Panc1 (cell line): ENCODE measurements at regions not wholly inside any gene's neighbourhood (a gene's known extent, or its start where the extent isn't known, plus 50 kb on each side); places are given as distances from the start of the nearest gene placed in this dataset.

Experiments used
- ATAC-seq: fragments of 200-7000 bp; cut with Tn5 transposase; 2 replicates; pipeline ENCODE4 v1.9.1; 2020; ENCODE audit warnings: mild to moderate bottlenecking, moderate library complexity
- BruUV-seq: library from RNA; stranded (reverse); fragments of 400-500 nt; replicated peaks from 2 replicates; lab custom pipeline; 2021; lab: Mats Ljungman, UMichigan
- CTCF ChIA-PET: fragments of 300-600 bp; sonication (Branson Sonifier 250); formaldehyde crosslinking; loops from one replicate; lab custom pipeline; 2022; ENCODE audit warnings: antibody characterized with exemption; lab: Charles Lee
- POLR2A ChIA-PET: fragments of 300-600 bp; sonication (Branson Sonifier 250); formaldehyde crosslinking; loops from one replicate; lab custom pipeline; 2022; ENCODE audit warnings: antibody characterized with exemption; lab: Charles Lee
- DNase-seq: peaks from one replicate; pipeline ENCODE4 v3.0.0-alpha.2; 2010; ENCODE audit warnings: low read depth, low spot score
- H3K27ac ChIP-seq: 2 replicates; pipeline ENCODE4 v1.5.1; 2011; ENCODE audit warnings: mild to moderate bottlenecking, low read length, inconsistent platforms
- H3K27me3 ChIP-seq: fragments of 200-500 bp; sonication (Bioruptor generic); 2 replicates; pipeline ENCODE4 v1.6.0; 2014; ENCODE audit warnings: low read length, inconsistent platforms; ENCODE audit not compliant: control insufficient read depth, insufficient read depth
- H3K36me3 ChIP-seq: fragments of 200-500 bp; sonication (Bioruptor generic); 2 replicates; pipeline ENCODE4 v1.5.1; 2014; ENCODE audit warnings: inconsistent platforms, mild to moderate bottlenecking, low read length, moderate library complexity; ENCODE audit not compliant: control insufficient read depth, insufficient read depth
- H3K4me1 ChIP-seq: 2 replicates; pipeline ENCODE4 v1.5.1; 2011; ENCODE audit warnings: inconsistent platforms, mild to moderate bottlenecking, low read length, moderate library complexity; ENCODE audit not compliant: control insufficient read depth, insufficient read depth
- H3K4me3 ChIP-seq, 2 experiments: 2 replicates each; pipeline ENCODE4 v1.5.1; 2011 to 2012; ENCODE audit warnings: low read depth in 2 of 2, low read length in 2 of 2, mild to moderate bottlenecking in 2 of 2, inconsistent platforms in 1 of 2, moderate library complexity in 1 of 2
- H3K9me3 ChIP-seq: fragments of 200-500 bp; sonication (Bioruptor generic); 2 replicates; pipeline ENCODE4 v1.5.1; 2014; ENCODE audit warnings: low read depth, mild to moderate bottlenecking, inconsistent platforms, low read length, moderate library complexity; ENCODE audit not compliant: control insufficient read depth, insufficient read depth
- CTCF ChIP-seq: fragments of 450-650 bp; IDR thresholded peaks from 2 replicates; pipeline ENCODE4 v1.5.1; 2017; ENCODE audit warnings: mild to moderate bottlenecking
- POLR2AphosphoS5 ChIP-seq: IDR thresholded peaks from 2 replicates; pipeline ENCODE4 v1.6.1; 2012; ENCODE audit warnings: mild to moderate bottlenecking, low read depth, low read length, moderate library complexity
- REST ChIP-seq, 2 experiments: IDR thresholded peaks; 2 replicates each; pipeline ENCODE4 v1.6.1; 2011 to 2012; ENCODE audit warnings: low read depth in 2 of 2, control low read depth in 1 of 2, low read length in 1 of 2, mild to moderate bottlenecking in 1 of 2, moderate library complexity in 1 of 2; ENCODE audit not compliant: insufficient read depth in 1 of 2
- SIN3A ChIP-seq: IDR thresholded peaks from 2 replicates; pipeline ENCODE4 v1.6.1; 2012; ENCODE audit warnings: low read depth, mild to moderate bottlenecking, low read length, moderate library complexity, borderline replicate concordance; ENCODE audit not compliant: insufficient read depth
- TCF7L2 ChIP-seq: IDR thresholded peaks from 2 replicates; pipeline ENCODE4 v1.6.1; 2011; ENCODE audit warnings: mild to moderate bottlenecking, low read depth, low read length, inconsistent platforms
- in situ Hi-C: cut with HindIII; loops from 2 replicates; pipeline ENCODE4 v1.10.0; 2016; ENCODE audit warnings: low sequenced_read_pairs, low pct_unique_long_range_greater_than_20kb
- intact Hi-C: fragments of 100-400 bp; cut with micrococcal nuclease; formaldehyde crosslinking; loops from one replicate; pipeline ENCODE4 v1.10.0; 2022; ENCODE audit not compliant: unreplicated experiment

GRCh38 chr3:66885326-66886000 is 112.6 kb upstream of the KBTBD8 start:
- Histone ChIP-seq H3K27me3 (no peaks in the 10 kb centered on the region; the same call in 1 of the 2 replicates), H3K4me3 (no peak overlapping the region), H3K9me3 (no peaks in the 10 kb centered on the region), H3K27ac (no peak overlapping the region), H3K4me1 (no peaks in the 10 kb centered on the region), H3K36me3 (no peaks in the 10 kb centered on the region)
- ChIA-PET CTCF (no interaction called here), POLR2A (no interaction called here)
- in situ Hi-C loops (no loop called here), intact Hi-C loops (no loop called here)
- no peak for ATAC-seq
- BruUV-seq = no TSS peak
- no peak for DNase-seq
- TF ChIP-seq REST (IDR thresholded peaks at IDR 0.05; ENCODE audit: insufficient read depth in 1 of 2, low read depth in 2 of 2, low read length in 1 of 2) (no peak), TCF7L2 (no peak), POLR2AphosphoS5 (no peak), SIN3A (no peak), CTCF (no peak)

- Histone ChIP-seq H3K4me1 (no peaks in the 10 kb centered on the region), H3K27ac (no peak overlapping the region), H3K27me3 (no peaks in the 10 kb centered on the region; the same call in 1 of the 2 replicates), H3K36me3 (no peaks in the 10 kb centered on the region), H3K9me3 (no peaks in the 10 kb centered on the region), H3K4me3 (no peak overlapping the region)
- no TSS peak for BruUV-seq
- no peak for TF ChIP-seq REST (IDR thresholded peaks at IDR 0.05; ENCODE audit: insufficient read depth in 1 of 2, low read depth in 2 of 2, low read length in 1 of 2)
- no peak for TF ChIP-seq POLR2AphosphoS5
- TF ChIP-seq TCF7L2 = no peak
- TF ChIP-seq CTCF = no peak
- TF ChIP-seq SIN3A = no peak
- no peak for DNase-seq
- CTCF ChIA-PET = no interaction called here
- ATAC-seq = no peak
- POLR2A ChIA-PET = no interaction called here
- in situ Hi-C loops = no loop called here
- intact Hi-C loops = no loop called here
These were observed 108.2 kb upstream of the KBTBD8 start for GRCh38 chr3:66889750-66890494.
